PC-3 (cell line): ENCODE measurements at regions not wholly inside any gene's neighbourhood (a gene's known extent, or its start where the extent isn't known, plus 50 kb on each side); places are given as distances from the start of the nearest gene placed in this dataset.

Experiments used
- ATAC-seq: fragments of 200-7000 bp; cut with Tn5 transposase; 2 replicates; pipeline ENCODE4 v1.9.1; 2020; ENCODE audit warnings: mild to moderate bottlenecking, moderate library complexity
- BruUV-seq: library from RNA; stranded (reverse); fragments of 400-500 nt; replicated peaks from 2 replicates; lab custom pipeline; 2021; lab: Mats Ljungman, UMichigan
- CTCF ChIA-PET: fragments of 300-600 bp; sonication (Branson Sonifier 250); formaldehyde crosslinking; loops from one replicate; lab custom pipeline; 2022; ENCODE audit warnings: antibody characterized with exemption; lab: Charles Lee
- POLR2A ChIA-PET: fragments of 300-600 bp; sonication (Branson Sonifier 250); formaldehyde crosslinking; loops from one replicate; lab custom pipeline; 2022; ENCODE audit warnings: antibody characterized with exemption; ENCODE audit not compliant: unreplicated experiment; lab: Charles Lee
- DNase-seq: peaks from one replicate; pipeline ENCODE4 v3.0.0-alpha.2; 2015
- H2AFZ ChIP-seq: fragments of 300-600 bp; sonication (generic); 2 replicates; pipeline ENCODE4 v1.6.0; 2016; ENCODE audit warnings: antibody characterized with exemption, low read length
- H3F3A ChIP-seq: fragments of 300-600 bp; sonication (generic); one replicate; pipeline ENCODE4 v1.6.0; 2017; ENCODE audit warnings: antibody characterized with exemption, low read length, control low read depth, mild to moderate bottlenecking; ENCODE audit not compliant: unreplicated experiment
- H3K27ac ChIP-seq: fragments of 300-600 bp; sonication (generic); 2 replicates; pipeline ENCODE4 v1.5.1; 2016; ENCODE audit warnings: mild to moderate bottlenecking, low read length
- H3K27me3 ChIP-seq: fragments of 300-600 bp; sonication (generic); 2 replicates; pipeline ENCODE4 v1.6.1; 2016; ENCODE audit warnings: low read length, mixed read lengths
- H3K36me3 ChIP-seq: fragments of 300-600 bp; sonication (generic); 2 replicates; pipeline ENCODE4 v1.6.1; 2016; ENCODE audit warnings: low read depth, mixed run types, low read length, mixed read lengths
- H3K4me1 ChIP-seq: fragments of 300-600 bp; sonication (generic); 2 replicates; pipeline ENCODE4 v1.5.1; 2016; ENCODE audit warnings: low read length; ENCODE audit not compliant: insufficient read depth
- H3K4me2 ChIP-seq: fragments of 300-600 bp; sonication (generic); 2 replicates; pipeline ENCODE4 v1.6.0; 2016; ENCODE audit warnings: low read length
- H3K4me3 ChIP-seq: fragments of 300-600 bp; sonication (generic); 2 replicates; pipeline ENCODE4 v1.5.1; 2016; ENCODE audit warnings: mild to moderate bottlenecking, low read length, mixed read lengths
- H3K79me2 ChIP-seq: fragments of 300-600 bp; sonication (generic); 2 replicates; pipeline ENCODE4 v1.6.1; 2017; ENCODE audit warnings: low read length, mixed read lengths
- H3K9ac ChIP-seq: fragments of 300-600 bp; sonication (generic); 2 replicates; pipeline ENCODE4 v1.6.0; 2016; ENCODE audit warnings: mild to moderate bottlenecking, low read length
- H3K9me2 ChIP-seq: fragments of 300-600 bp; sonication (generic); replicated peaks from 2 replicates; pipeline ENCODE4 v1.6.1; 2016; ENCODE audit warnings: mixed run types, low read length, mixed read lengths
- H3K9me3 ChIP-seq: fragments of 300-600 bp; sonication (generic); 2 replicates; pipeline ENCODE4 v1.6.1; 2016; ENCODE audit warnings: low read length, mixed read lengths
- H4K20me1 ChIP-seq: fragments of 300-600 bp; sonication (generic); 2 replicates; pipeline ENCODE4 v1.6.1; 2016; ENCODE audit warnings: low read length, mixed read lengths
- CTCF ChIP-seq: fragments of 300-600 bp; sonication (generic); conservative IDR thresholded peaks from 2 replicates; pipeline ENCODE4 v1.5.1; 2017; ENCODE audit warnings: antibody characterized with exemption, low read depth, mild to moderate bottlenecking, low read length
- EZH2 ChIP-seq: fragments of 300-600 bp; sonication (generic); IDR thresholded peaks from one replicate; pipeline ENCODE4 v1.6.1; 2017; ENCODE audit warnings: antibody characterized with exemption, mild to moderate bottlenecking, low read length; ENCODE audit not compliant: unreplicated experiment
- EZH2phosphoT487 ChIP-seq: fragments of 300-600 bp; sonication (generic); IDR thresholded peaks from 2 replicates; pipeline ENCODE4 v1.6.1; 2018; ENCODE audit warnings: mild to moderate bottlenecking, antibody characterized with exemption, low read length, borderline replicate concordance
- intact Hi-C: fragments of 100-400 bp; cut with micrococcal nuclease; formaldehyde crosslinking; loops from 2 replicates; pipeline ENCODE4 v1.9.0; 2023

GRCh38 chr9:28692012-28692411 is 1118.7 kb upstream of the C9orf72 start:
- Histone ChIP-seq H3K9me2 (no peaks in the 10 kb centered on the region), H3K27ac (no peak overlapping the region), H3K36me3 (no peaks in the 10 kb centered on the region), H3K9me3 (no peaks in the 10 kb centered on the region), H3K4me3 (no peak overlapping the region), H4K20me1 (no peaks in the 10 kb centered on the region), H3K4me1 (0 out of 2 replicates have a peak, but pooled peaks cover 5% of the 10 kb centered on the region), H3K27me3 (no peaks in the 10 kb centered on the region), H3F3A (no peaks in the 10 kb centered on the region), H3K4me2 (no peak overlapping the region), H3K9ac (no peak overlapping the region), H3K79me2 (no peaks in the 10 kb centered on the region), H2AFZ (no peak overlapping the region)
- intact Hi-C loops = no loop called here
- CTCF ChIA-PET = no interaction called here
- POLR2A ChIA-PET = no interaction called here
- no peak for TF ChIP-seq CTCF
- TF ChIP-seq EZH2 = no peak
- no peak for TF ChIP-seq EZH2phosphoT487
- no TSS peak for BruUV-seq
- ATAC-seq = no peak
- DNase-seq = no peak

- BruUV-seq = no TSS peak
- POLR2A ChIA-PET = no interaction called here
- TF ChIP-seq EZH2 (no peak), CTCF (no peak), EZH2phosphoT487 (no peak)
Observed at GRCh38 chr9:28696960-28697359, 1123.7 kb upstream of the C9orf72 start.

GRCh38 chr9:28699632-28700031 is 1126.4 kb upstream of the C9orf72 start:
- TF ChIP-seq EZH2 (no peak), CTCF (no peak), EZH2phosphoT487 (no peak)
- H3F3A ChIP-seq = no peaks in the 10 kb centered on the region
- H3K9me2 ChIP-seq = no peaks in the 10 kb centered on the region
- H4K20me1 ChIP-seq = no peaks in the 10 kb centered on the region
- no peak overlapping the region for H3K9ac ChIP-seq
- no peaks in the 10 kb centered on the region for H3K9me3 ChIP-seq
- ChIA-PET POLR2A (no interaction called here), CTCF (no interaction called here)
- H3K4me2 ChIP-seq = no peak overlapping the region
- no peaks in the 10 kb centered on the region for H3K27me3 ChIP-seq
- H2AFZ ChIP-seq = no peak overlapping the region
- H3K4me3 ChIP-seq = no peak overlapping the region
- no TSS peak for BruUV-seq
- intact Hi-C loops = no loop called here
- no peaks in the 10 kb centered on the region for H3K79me2 ChIP-seq
- ATAC-seq = no peak
- H3K4me1 ChIP-seq = no peaks in the 10 kb centered on the region
- H3K36me3 ChIP-seq = no peaks in the 10 kb centered on the region
- DNase-seq = no peak
- H3K27ac ChIP-seq = no peak overlapping the region

More at GRCh38 chr9:28696960-28697359, 1123.7 kb upstream of the C9orf72 start:
- H3K4me2 ChIP-seq = no peak overlapping the region
- H3K27ac ChIP-seq = no peak overlapping the region
- H3K36me3 ChIP-seq = no peaks in the 10 kb centered on the region
- no peak overlapping the region for H2AFZ ChIP-seq
- H3K4me1 ChIP-seq = no peaks in the 10 kb centered on the region
- H3K4me3 ChIP-seq = no peak overlapping the region
- H3K9me3 ChIP-seq = no peaks in the 10 kb centered on the region
- no peak overlapping the region for H3K9ac ChIP-seq
- ATAC-seq = no peak
- no peaks in the 10 kb centered on the region for H3F3A ChIP-seq
- H3K79me2 ChIP-seq = no peaks in the 10 kb centered on the region
- no peaks in the 10 kb centered on the region for H3K9me2 ChIP-seq
- H4K20me1 ChIP-seq = no peaks in the 10 kb centered on the region
- CTCF ChIA-PET = no interaction called here
- intact Hi-C loops = no loop called here
- no peaks in the 10 kb centered on the region for H3K27me3 ChIP-seq
- DNase-seq = no peak
